IMR-90 (cell line): ENCODE measurements at regions not wholly inside any gene's neighbourhood (a gene's known extent, or its start where the extent isn't known, plus 50 kb on each side); places are given as distances from the start of the nearest gene placed in this dataset.

Experiments
- ATAC-seq: fragments of 200-7000 bp; cut with Tn5 transposase; 2 replicates; pipeline ENCODE4 v1.9.1; 2020; ENCODE audit warnings: low read depth, mild to moderate bottlenecking, moderate library complexity
- BruUV-seq: library from RNA; stranded (reverse); fragments of 400-500 nt; replicated peaks from 2 replicates; lab custom pipeline; 2021; lab: Mats Ljungman, UMichigan
- CTCF ChIA-PET: fragments of 300-600 bp; formaldehyde crosslinking; extraction: SDS; loops from one replicate; lab custom pipeline; 2021; ENCODE audit warnings: antibody characterized with exemption; lab: Yijun Ruan, JAX
- POLR2A ChIA-PET: fragments of 300-600 bp; sonication (Branson Sonifier 250); formaldehyde crosslinking; loops from one replicate; lab custom pipeline; 2022; ENCODE audit warnings: antibody characterized with exemption; ENCODE audit not compliant: unreplicated experiment; lab: Charles Lee
- DNase-seq: peaks from one replicate; pipeline ENCODE4 v3.0.0; 2013
- H2AFZ ChIP-seq: replicated peaks from 2 replicates; pipeline ENCODE3; 2013; ENCODE audit warnings: low read length, mild to moderate bottlenecking; ENCODE audit not compliant: poor library complexity
- H2AK5ac ChIP-seq: 2 replicates; pipeline ENCODE4 v1.6.1; 2013; ENCODE audit warnings: low read depth, low read length, inconsistent platforms
- H2AK9ac ChIP-seq: replicated peaks from 2 replicates; pipeline ENCODE3; 2013; ENCODE audit warnings: mild to moderate bottlenecking, low read depth, low read length, moderate library complexity; ENCODE audit not compliant: poor library complexity
- H2BK120ac ChIP-seq: 2 replicates; pipeline ENCODE4 v1.6.1; 2013; ENCODE audit warnings: low read depth, low read length, inconsistent platforms
- H2BK15ac ChIP-seq: 3 replicates; pipeline ENCODE4 v1.6.1; 2013; ENCODE audit warnings: low read depth, low read length, inconsistent platforms
- H2BK20ac ChIP-seq: 2 replicates; pipeline ENCODE4 v1.6.1; 2013; ENCODE audit warnings: low read depth, mild to moderate bottlenecking, inconsistent platforms, low read length, moderate library complexity
- H2BK5ac ChIP-seq: 2 replicates; pipeline ENCODE4 v1.6.1; 2013; ENCODE audit warnings: mild to moderate bottlenecking, low read depth, low read length, inconsistent platforms; ENCODE audit not compliant: poor library complexity, severe bottlenecking
- H3K14ac ChIP-seq: replicated peaks from 2 replicates; pipeline ENCODE4 v1.6.1; 2013; ENCODE audit warnings: low read depth, low read length, inconsistent platforms
- H3K18ac ChIP-seq: 2 replicates; pipeline ENCODE4 v1.6.1; 2013; ENCODE audit warnings: low read depth, low read length, control low read depth
- H3K23ac ChIP-seq: 2 replicates; pipeline ENCODE4 v1.6.1; 2013; ENCODE audit warnings: low read depth, low read length, inconsistent platforms
- H3K27ac ChIP-seq: 2 replicates; pipeline ENCODE4 v1.5.1; 2013; ENCODE audit warnings: mild to moderate bottlenecking, control low read depth, low read length; ENCODE audit not compliant: insufficient read depth
- H3K27me3 ChIP-seq: 2 replicates; pipeline ENCODE4 v1.6.1; 2013; ENCODE audit warnings: low read length; ENCODE audit not compliant: control insufficient read depth, insufficient read depth
- H3K36me3 ChIP-seq: 2 replicates; pipeline ENCODE4 v1.6.1; 2013; ENCODE audit warnings: low read length, mixed read lengths; ENCODE audit not compliant: control insufficient read depth, insufficient read depth
- H3K4ac ChIP-seq: 2 replicates; pipeline ENCODE4 v1.6.1; 2013; ENCODE audit warnings: low read depth, low read length, inconsistent platforms
- H3K4me1 ChIP-seq: 2 replicates; pipeline ENCODE4 v1.6.1; 2013; ENCODE audit warnings: low read length, mixed read lengths; ENCODE audit not compliant: control insufficient read depth, insufficient read depth
- H3K4me2 ChIP-seq: 2 replicates; pipeline ENCODE4 v1.6.1; 2013; ENCODE audit warnings: low read depth, mild to moderate bottlenecking, control low read depth, low read length, moderate library complexity
- H3K4me3 ChIP-seq: 2 replicates; pipeline ENCODE4 v1.5.1; 2013; ENCODE audit warnings: low read depth, mild to moderate bottlenecking, control low read depth, low read length, moderate library complexity; ENCODE audit not compliant: insufficient read depth
- H3K56ac ChIP-seq: 2 replicates; pipeline ENCODE4 v1.6.1; 2013; ENCODE audit warnings: low read length, inconsistent platforms; ENCODE audit not compliant: insufficient read depth; ENCODE audit errors: extremely low read depth
- H3K79me1 ChIP-seq, 2 experiments: 2 replicates each; pipeline ENCODE4 v1.6.1; 2013; ENCODE audit warnings: low read length in 2 of 2, inconsistent platforms in 1 of 2, low read depth in 1 of 2
- H3K9ac ChIP-seq: 2 replicates; pipeline ENCODE4 v1.6.1; 2013; ENCODE audit warnings: low read depth, low read length, control low read depth
- H3K9me1 ChIP-seq: 2 replicates; pipeline ENCODE4 v1.6.1; 2013; ENCODE audit warnings: low read length, inconsistent platforms; ENCODE audit not compliant: insufficient read depth
- H3K9me3 ChIP-seq: 2 replicates; pipeline ENCODE4 v1.6.1; 2013; ENCODE audit warnings: low read length; ENCODE audit not compliant: control insufficient read depth, insufficient read depth
- H4K20me1 ChIP-seq: 2 replicates; pipeline ENCODE4 v1.6.1; 2013; ENCODE audit warnings: low read length, inconsistent platforms; ENCODE audit not compliant: insufficient read depth
- H4K5ac ChIP-seq: 2 replicates; pipeline ENCODE4 v1.6.1; 2013; ENCODE audit warnings: mild to moderate bottlenecking, low read depth, low read length, control low read depth
- H4K8ac ChIP-seq, 2 experiments: 2 replicates each; pipeline ENCODE4 v1.6.1; 2013; ENCODE audit warnings: low read depth in 2 of 2, low read length in 2 of 2, control low read depth in 1 of 2, inconsistent platforms in 1 of 2
- H4K91ac ChIP-seq: 2 replicates; pipeline ENCODE4 v1.6.1; 2013; ENCODE audit warnings: low read depth, low read length, inconsistent platforms; ENCODE audit not compliant: insufficient read depth
- FOS ChIP-seq: fragments of 150-350 bp; IDR thresholded peaks from 2 replicates; pipeline ENCODE4 v1.6.1; 2016; ENCODE audit warnings: low read depth, low read length
- RFX5 ChIP-seq: IDR thresholded peaks from 2 replicates; pipeline ENCODE4 v1.8.0; 2012; ENCODE audit warnings: low read depth, mild to moderate bottlenecking, low read length, moderate library complexity
- SMC3 ChIP-seq: fragments of 150-350 bp; IDR thresholded peaks from 2 replicates; pipeline ENCODE4 v1.6.1; 2016; ENCODE audit warnings: low read depth, mild to moderate bottlenecking, antibody characterized with exemption, low read length, moderate library complexity
- WGBS, 2 experiments: methylation state at CpG; one replicate each; pipeline versions ENCODE4 v1.1.5 to v1.1.7; 2013; ENCODE audit warnings: missing lambda C conversion rate in 2 of 2; ENCODE audit not compliant: insufficient read length in 1 of 2; ENCODE audit errors: extremely low coverage in 2 of 2; 5-methylcytosine and 5-hydroxymethylcytosine counted together
- dilution Hi-C: fragments of 300-500 bp; cut with HindIII; formaldehyde crosslinking; loops from one replicate; pipeline ENCODE4 v1.14.3; 2018; ENCODE audit warnings: low sequenced_read_pairs; ENCODE audit not compliant: unreplicated experiment
- in situ Hi-C: fragments of 300-500 bp; cut with MboI; formaldehyde crosslinking; loops from 3 replicates; pipeline ENCODE4 v1.14.3; 2019; ENCODE audit warnings: low sequenced_read_pairs, inconsistent platforms, mixed read lengths
- intact Hi-C: fragments of 100-400 bp; cut with micrococcal nuclease; formaldehyde crosslinking; loops from 2 replicates; pipeline ENCODE4 v1.10.0; 2022
- TF ChIP-seq, protein P1 (sequence below): fragments of 150-350 bp; IDR thresholded peaks from 2 replicates; pipeline ENCODE4 v1.6.1; 2017; ENCODE audit warnings: mild to moderate bottlenecking, antibody characterized with exemption, low read length, low read depth

DNA sequence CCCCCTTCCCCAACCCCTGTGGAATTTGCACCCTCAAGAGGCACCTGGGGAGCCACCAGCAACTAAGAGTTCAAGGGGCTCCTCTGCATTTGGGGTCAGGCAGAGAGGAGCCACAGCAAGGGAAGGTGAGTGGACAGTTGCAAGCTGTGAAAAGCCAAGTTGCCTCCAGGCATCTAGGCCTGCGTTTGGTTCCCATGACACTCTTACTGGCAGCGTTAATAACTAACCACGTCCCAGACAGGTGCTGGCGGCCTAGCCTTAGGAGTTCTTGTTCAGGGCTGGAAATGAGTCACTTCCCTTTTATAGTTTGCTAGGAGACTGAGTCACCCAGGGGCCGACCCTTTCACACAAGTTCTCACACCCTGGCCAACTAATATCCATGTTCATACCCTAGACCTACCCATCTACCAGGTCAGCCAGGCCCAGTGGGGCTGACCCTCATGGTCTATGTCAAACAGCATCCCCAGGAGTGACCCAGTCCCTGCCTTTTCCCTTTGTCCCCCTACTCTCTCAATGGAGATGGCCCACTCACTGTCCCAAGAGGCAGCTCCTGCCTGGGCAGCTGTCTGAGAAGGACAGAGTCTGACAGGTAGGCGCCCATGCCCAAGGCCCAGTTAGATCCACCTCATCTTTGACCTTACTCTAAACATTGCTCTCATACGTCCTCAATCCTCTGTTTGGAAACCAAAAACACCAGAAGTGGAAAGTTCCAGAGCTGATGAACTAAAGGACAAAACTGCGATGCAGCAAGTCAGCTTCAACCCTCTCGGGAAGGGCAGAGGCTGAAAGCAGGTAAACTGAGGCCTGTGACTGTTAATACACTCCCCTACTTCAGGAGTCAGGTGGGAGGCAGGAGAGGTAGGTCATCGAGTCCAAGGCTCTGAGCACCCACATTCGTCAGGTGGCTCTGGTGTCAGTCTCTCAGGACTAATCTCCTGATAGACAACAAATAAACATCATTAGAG, 300.6 kb downstream of the SOX9 start (continued):
- TF ChIP-seq, protein P1, sequence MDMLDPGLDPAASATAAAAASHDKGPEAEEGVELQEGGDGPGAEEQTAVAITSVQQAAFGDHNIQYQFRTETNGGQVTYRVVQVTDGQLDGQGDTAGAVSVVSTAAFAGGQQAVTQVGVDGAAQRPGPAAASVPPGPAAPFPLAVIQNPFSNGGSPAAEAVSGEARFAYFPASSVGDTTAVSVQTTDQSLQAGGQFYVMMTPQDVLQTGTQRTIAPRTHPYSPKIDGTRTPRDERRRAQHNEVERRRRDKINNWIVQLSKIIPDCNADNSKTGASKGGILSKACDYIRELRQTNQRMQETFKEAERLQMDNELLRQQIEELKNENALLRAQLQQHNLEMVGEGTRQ = no peak

DNA sequence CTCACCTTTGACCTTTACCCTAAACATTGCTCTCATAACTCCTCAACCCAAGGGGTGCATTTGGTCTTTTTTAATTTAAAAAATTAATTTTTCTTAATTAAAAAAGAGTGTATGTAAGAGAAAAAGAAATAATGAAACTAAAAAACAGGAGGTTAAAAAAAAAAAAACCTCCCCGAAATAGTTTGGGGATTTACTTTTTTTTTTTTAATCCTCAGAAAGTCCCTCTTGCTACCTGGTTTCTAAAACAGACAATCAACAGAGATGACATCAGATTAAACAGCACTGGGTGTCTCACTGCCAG, 301.3 kb downstream of the SOX9 start:
- BruUV-seq = no TSS peak
- no peak for ATAC-seq
- Histone ChIP-seq H3K4me1 (peaks cover 23% of the 10 kb centered on the region), H3K9me1 (peaks cover 31% of the 10 kb centered on the region), H3K4me3 (no peak overlapping the region), H3K23ac (peak overlapping the region; percentile 41; the same call in 1 of the 2 replicates), H3K14ac (peak overlapping the region; percentile 66), H2BK20ac (peak overlapping the region; percentile 90), H4K8ac (peak overlapping the region; percentile 27 to 64), H4K20me1 (no peaks in the 10 kb centered on the region), H3K79me1 (peaks cover 10 to 61% of the 10 kb centered on the region in 2 experiments), H4K91ac (peak overlapping the region; percentile 74), H3K27ac (peak overlapping the region; percentile 30; the same call in 1 of the 2 replicates), H3K36me3 (no peaks in the 10 kb centered on the region), H2AK9ac (no peak overlapping the region), H4K5ac (0 out of 2 replicates have a peak overlapping the region, but pooled peaks have one; percentile 62), H3K18ac (peak overlapping the region; percentile 24; the same call in 1 of the 2 replicates), H3K9me3 (peaks cover 6% of the 10 kb centered on the region), H2BK15ac (peak overlapping the region; percentile 76), H3K4ac (peak overlapping the region; percentile 78), H3K4me2 (no peak overlapping the region), H2AK5ac (peak overlapping the region; percentile 97), H2AFZ (no peak overlapping the region), H2BK5ac (peak overlapping the region; percentile 40), H3K56ac (no peak overlapping the region), H3K9ac (no peak overlapping the region), H3K27me3 (no peaks in the 10 kb centered on the region), H2BK120ac (peak overlapping the region; percentile 84)
- TF ChIP-seq SMC3 (no peak), RFX5 (no peak), FOS (no peak)
- TF ChIP-seq, protein P1 = no peak
- ChIA-PET CTCF (interaction anchor here (0.8 kb wide), 1 partner anchor 15 kb away, joined by 4 read pairs; no protein-coding TSS in a partner anchor), POLR2A (no interaction called here)
- dilution Hi-C loops = no loop called here
- in situ Hi-C loops = no loop called here
- intact Hi-C loops = loop anchor here (10.0 kb wide), 1 partner anchor 87 kb away; no protein-coding TSS in a partner anchor
- DNase-seq = no peak
- WGBS, 2 experiments = no CpG with 5 or more reads among the region's 1 CpG
